H9 (cell line): ENCODE measurements at regions not wholly inside any gene's neighbourhood (a gene's known extent, or its start where the extent isn't known, plus 50 kb on each side); places are given as distances from the start of the nearest gene placed in this dataset.

Source experiments
- DNase-seq: peaks from one replicate; pipeline ENCODE4 v3.0.0-alpha.2; 2017
- H2AFZ ChIP-seq: one replicate; pipeline ENCODE4 v1.6.1; 2013; ENCODE audit warnings: mild to moderate bottlenecking, low read length, control low read depth, moderate library complexity
- H2AK5ac ChIP-seq: 2 replicates; pipeline ENCODE4 v1.6.1; 2013; ENCODE audit warnings: low read length, control low read depth, mixed read lengths; ENCODE audit not compliant: insufficient read length
- H2BK120ac ChIP-seq: one replicate; pipeline ENCODE4 v1.6.1; 2013; ENCODE audit warnings: low read depth, mild to moderate bottlenecking, low read length, control low read depth, inconsistent platforms; ENCODE audit not compliant: poor library complexity, severe bottlenecking
- H2BK12ac ChIP-seq: 2 replicates; pipeline ENCODE4 v1.6.1; 2013; ENCODE audit warnings: low read length, control low read depth, mixed read lengths, low read depth; ENCODE audit not compliant: insufficient read length
- H2BK15ac ChIP-seq: 2 replicates; pipeline ENCODE4 v1.6.1; 2013; ENCODE audit warnings: low read depth, low read length, control low read depth
- H2BK20ac ChIP-seq: one replicate; pipeline ENCODE4 v1.6.1; 2013; ENCODE audit warnings: low read depth, mild to moderate bottlenecking, low read length, control low read depth, inconsistent platforms; ENCODE audit not compliant: poor library complexity, severe bottlenecking
- H2BK5ac ChIP-seq: 2 replicates; pipeline ENCODE4 v1.6.1; 2013; ENCODE audit warnings: low read length, control low read depth, mixed read lengths; ENCODE audit not compliant: insufficient read length
- H3K14ac ChIP-seq: 2 replicates; pipeline ENCODE4 v1.6.1; 2013; ENCODE audit warnings: low read length, control low read depth; ENCODE audit not compliant: insufficient read depth
- H3K18ac ChIP-seq: 2 replicates; pipeline ENCODE4 v1.6.1; 2013; ENCODE audit warnings: low read depth, mild to moderate bottlenecking, mixed read lengths, low read length, control low read depth; ENCODE audit not compliant: insufficient read length
- H3K23ac ChIP-seq: 2 replicates; pipeline ENCODE4 v1.6.1; 2013; ENCODE audit warnings: low read length, control low read depth, mixed read lengths, low read depth; ENCODE audit not compliant: insufficient read length
- H3K23me2 ChIP-seq: 2 replicates; pipeline ENCODE4 v1.6.1; 2013; ENCODE audit warnings: low read depth, mild to moderate bottlenecking, mixed read lengths, low read length, control low read depth; ENCODE audit not compliant: insufficient read length, poor library complexity, severe bottlenecking
- H3K27ac ChIP-seq: 2 replicates; pipeline ENCODE4 v1.5.1; 2013; ENCODE audit warnings: low read length, control low read depth, mixed read lengths, low read depth; ENCODE audit not compliant: insufficient read length
- H3K27me3 ChIP-seq: 2 replicates; pipeline ENCODE4 v1.6.1; 2013; ENCODE audit warnings: low read length, control low read depth, inconsistent platforms; ENCODE audit not compliant: insufficient read depth
- H3K4ac ChIP-seq: 2 replicates; pipeline ENCODE4 v1.6.1; 2013; ENCODE audit warnings: low read depth, mild to moderate bottlenecking, control low read depth, inconsistent platforms, low read length, moderate library complexity
- H3K4me1 ChIP-seq: 2 replicates; pipeline ENCODE4 v1.6.1; 2013; ENCODE audit warnings: low read length, control low read depth, inconsistent platforms; ENCODE audit not compliant: insufficient read depth
- H3K4me2 ChIP-seq: 2 replicates; pipeline ENCODE4 v1.6.1; 2013; ENCODE audit warnings: low read length, control low read depth, mixed read lengths; ENCODE audit not compliant: insufficient read length, insufficient read depth
- H3K56ac ChIP-seq: 2 replicates; pipeline ENCODE4 v1.6.1; 2013; ENCODE audit warnings: low read depth, mild to moderate bottlenecking, mixed read lengths, low read length, control low read depth; ENCODE audit not compliant: insufficient read length
- H3K79me1 ChIP-seq: 2 replicates; pipeline ENCODE4 v1.6.1; 2013; ENCODE audit warnings: low read depth, mild to moderate bottlenecking, moderate library complexity, low read length, control low read depth, inconsistent platforms; ENCODE audit not compliant: insufficient read depth, poor library complexity, severe bottlenecking
- H3K79me2 ChIP-seq: 2 replicates; pipeline ENCODE4 v1.6.1; 2013; ENCODE audit warnings: low read length, control low read depth, inconsistent platforms; ENCODE audit not compliant: insufficient read depth
- H3K9ac ChIP-seq: 2 replicates; pipeline ENCODE4 v1.6.1; 2013; ENCODE audit warnings: low read length, control low read depth, mixed read lengths; ENCODE audit not compliant: insufficient read length; ENCODE audit errors: extremely low read depth
- H3K9me3 ChIP-seq: one replicate; pipeline ENCODE4 v1.6.1; 2013; ENCODE audit warnings: low read depth, low read length, inconsistent platforms; ENCODE audit not compliant: control insufficient read depth
- H3T11ph ChIP-seq: one replicate; pipeline ENCODE4 v1.6.1; 2013; ENCODE audit warnings: mild to moderate bottlenecking, low read length, control low read depth, inconsistent platforms
- H4K20me1 ChIP-seq: one replicate; pipeline ENCODE4 v1.6.1; 2013; ENCODE audit not compliant: control insufficient read depth, insufficient read length, insufficient read depth
- H4K5ac ChIP-seq: 2 replicates; pipeline ENCODE4 v1.6.1; 2013; ENCODE audit warnings: low read depth, mild to moderate bottlenecking, mixed read lengths, low read length, control low read depth; ENCODE audit not compliant: insufficient read length
- H4K8ac ChIP-seq: replicated peaks from 2 replicates; pipeline ENCODE4 v1.6.1; 2013; ENCODE audit warnings: low read length, control low read depth, mixed read lengths, low read depth; ENCODE audit not compliant: insufficient read length
- H4K91ac ChIP-seq: 2 replicates; pipeline ENCODE4 v1.6.1; 2013; ENCODE audit warnings: low read depth, mild to moderate bottlenecking, moderate library complexity, mixed read lengths, low read length, control low read depth; ENCODE audit not compliant: insufficient read length
- H3K27ac Mint-ChIP-seq, 3 experiments: 2 replicates in 2 of 3; 3 replicates in 1 of 3; pipeline ENCODE4 v1.8.0; 2020 to 2021; ENCODE audit warnings: mixed read lengths in 3 of 3, mild to moderate bottlenecking in 1 of 3, moderate library complexity in 1 of 3
- H3K27me3 Mint-ChIP-seq: 2 replicates; pipeline ENCODE4 v1.8.0; 2021; ENCODE audit warnings: low read depth, mild to moderate bottlenecking, moderate library complexity, mixed read lengths
- H3K36me3 Mint-ChIP-seq, 3 experiments: 2 replicates in 2 of 3; 3 replicates in 1 of 3; pipeline ENCODE4 v1.8.0; 2020 to 2021; ENCODE audit warnings: low read depth in 3 of 3, mixed read lengths in 3 of 3; ENCODE audit not compliant: insufficient read depth in 1 of 3
- H3K4me1 Mint-ChIP-seq, 2 experiments: 2 replicates each; pipeline ENCODE4 v1.8.0; 2020; ENCODE audit warnings: mixed read lengths in 2 of 2
- H3K4me3 Mint-ChIP-seq, 2 experiments: 2 replicates in 1 of 2; 3 replicates in 1 of 2; pipeline ENCODE4 v1.8.0; 2020 to 2021; ENCODE audit warnings: mild to moderate bottlenecking in 2 of 2, mixed read lengths in 2 of 2, moderate library complexity in 1 of 2
- H3K9me3 Mint-ChIP-seq, 2 experiments: 2 replicates in 1 of 2; 3 replicates in 1 of 2; pipeline ENCODE4 v1.8.0; 2020; ENCODE audit warnings: mild to moderate bottlenecking in 2 of 2, mixed read lengths in 2 of 2, moderate library complexity in 1 of 2
- WGBS: extraction: QIAGEN DNeasy Blood & Tissue Kit; methylation state at CpG from one replicate; pipeline ENCODE4 v1.1.7; 2013; ENCODE audit warnings: missing lambda C conversion rate, low lambda C conversion rate, mixed read lengths; ENCODE audit not compliant: insufficient read length; ENCODE audit errors: extremely low coverage; 5-methylcytosine and 5-hydroxymethylcytosine counted together
- TF ChIP-seq, protein P1 (sequence below): fragments of 200-600 bp; sonication (generic); conservative IDR thresholded peaks from 3 replicates; pipeline ENCODE4 v1.8.0; 2021; ENCODE audit warnings: antibody characterized with exemption, mild to moderate bottlenecking

DNA sequence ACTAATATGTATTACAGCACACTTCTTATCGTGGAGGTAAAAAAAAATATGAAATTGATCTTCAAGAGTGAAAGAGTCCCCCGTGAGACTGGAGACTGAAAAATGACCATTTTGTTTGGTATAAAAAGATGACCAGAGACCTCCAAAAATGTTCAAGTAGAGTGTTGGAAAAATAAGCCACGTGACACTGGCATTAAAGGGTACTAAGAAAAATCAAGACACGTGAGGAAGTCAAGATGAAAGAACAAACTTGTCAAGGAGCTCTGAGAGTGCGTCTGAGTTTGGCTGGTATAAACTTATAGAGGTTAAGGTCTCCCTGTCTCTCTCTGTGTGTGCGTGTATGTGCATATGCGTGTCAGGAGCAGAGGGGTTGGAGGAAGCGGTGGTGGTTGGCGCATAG lies 362.7 kb upstream of the COBL start:
- Histone ChIP-seq H4K91ac (no peak overlapping the region), H3K23me2 (no peaks in the 10 kb centered on the region), H3K14ac (no peak overlapping the region), H3K79me1 (no peaks in the 10 kb centered on the region), H3K79me2 (no peaks in the 10 kb centered on the region), H2BK12ac (no peak overlapping the region), H4K5ac (no peak overlapping the region), H2AFZ (no peak overlapping the region), H3K18ac (no peak overlapping the region), H3K27ac (no peak overlapping the region), H2BK15ac (no peak overlapping the region), H3K23ac (no peak overlapping the region), H4K8ac (no peak overlapping the region), H2BK5ac (no peak overlapping the region), H3K27me3 (no peaks in the 10 kb centered on the region), H3K9me3 (no peaks in the 10 kb centered on the region), H3K9ac (no peak overlapping the region), H2BK120ac (no peak overlapping the region), H2AK5ac (no peak overlapping the region), H3T11ph (no peak overlapping the region), H3K56ac (no peak overlapping the region), H3K4me1 (no peaks in the 10 kb centered on the region), H4K20me1 (no peaks in the 10 kb centered on the region), H3K4ac (no peak overlapping the region), H3K4me2 (no peak overlapping the region), H2BK20ac (no peak overlapping the region)
- H3K27me3 Mint-ChIP-seq: no peaks in the 10 kb centered on the region; the same call in 1 of the 2 replicates
- DNase-seq: no peak
- no peak overlapping the region for H3K27ac Mint-ChIP-seq
- no peaks in the 10 kb centered on the region; a peak in 2 of 7 replicates for H3K36me3 Mint-ChIP-seq
- TF ChIP-seq, protein P1, sequence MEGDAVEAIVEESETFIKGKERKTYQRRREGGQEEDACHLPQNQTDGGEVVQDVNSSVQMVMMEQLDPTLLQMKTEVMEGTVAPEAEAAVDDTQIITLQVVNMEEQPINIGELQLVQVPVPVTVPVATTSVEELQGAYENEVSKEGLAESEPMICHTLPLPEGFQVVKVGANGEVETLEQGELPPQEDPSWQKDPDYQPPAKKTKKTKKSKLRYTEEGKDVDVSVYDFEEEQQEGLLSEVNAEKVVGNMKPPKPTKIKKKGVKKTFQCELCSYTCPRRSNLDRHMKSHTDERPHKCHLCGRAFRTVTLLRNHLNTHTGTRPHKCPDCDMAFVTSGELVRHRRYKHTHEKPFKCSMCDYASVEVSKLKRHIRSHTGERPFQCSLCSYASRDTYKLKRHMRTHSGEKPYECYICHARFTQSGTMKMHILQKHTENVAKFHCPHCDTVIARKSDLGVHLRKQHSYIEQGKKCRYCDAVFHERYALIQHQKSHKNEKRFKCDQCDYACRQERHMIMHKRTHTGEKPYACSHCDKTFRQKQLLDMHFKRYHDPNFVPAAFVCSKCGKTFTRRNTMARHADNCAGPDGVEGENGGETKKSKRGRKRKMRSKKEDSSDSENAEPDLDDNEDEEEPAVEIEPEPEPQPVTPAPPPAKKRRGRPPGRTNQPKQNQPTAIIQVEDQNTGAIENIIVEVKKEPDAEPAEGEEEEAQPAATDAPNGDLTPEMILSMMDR: no peak
- H3K4me3 Mint-ChIP-seq: no peak overlapping the region
- no peaks in the 10 kb centered on the region; a peak in 1 of 4 replicates for H3K4me1 Mint-ChIP-seq
- WGBS: no CpG with 5 or more reads among the region's 9 CpGs
- peaks cover 0 to 3% of the 10 kb centered on the region in 2 experiments; a peak in 2 of 5 replicates for H3K9me3 Mint-ChIP-seq
